CD14-positive monocyte (primary cell): ENCODE measurements at regions not wholly inside any gene's neighbourhood (a gene's known extent, or its start where the extent isn't known, plus 50 kb on each side); places are given as distances from the start of the nearest gene placed in this dataset.

ENCODE experiments used
- DNase-seq, 3 donors: peaks; one replicate each; pipeline ENCODE4 v3.0.0-alpha.2; 2011 to 2022
- H2AFZ ChIP-seq: 2 replicates; pipeline ENCODE4 v1.6.0; 2012; ENCODE audit warnings: mild to moderate bottlenecking, low read depth, low read length, inconsistent platforms; ENCODE audit not compliant: insufficient read depth, poor library complexity, severe bottlenecking
- H3K27ac ChIP-seq, 2 donors: 1 replicate in 1 of 2; 2 replicates in 1 of 2; pipeline ENCODE4 v1.5.1; 2012 to 2013; ENCODE audit warnings: low read length in 2 of 2, control low read depth in 1 of 2, inconsistent platforms in 1 of 2, low read depth in 1 of 2, mild to moderate bottlenecking in 1 of 2
- H3K27me3 ChIP-seq, 2 donors: one replicate each; pipeline versions ENCODE4 v1.6.0 to v1.6.1; 2011 to 2013; ENCODE audit warnings: low read length in 2 of 2; ENCODE audit not compliant: control insufficient read depth in 2 of 2, insufficient read depth in 2 of 2
- H3K36me3 ChIP-seq, 2 donors: replicated peaks in 1 of 2; 1 replicate in 1 of 2; 2 replicates in 1 of 2; pipeline versions ENCODE4 v1.5.1 to v1.6.1; 2012 to 2013; ENCODE audit warnings: low read length in 2 of 2, control low read depth in 1 of 2, inconsistent platforms in 1 of 2, mild to moderate bottlenecking in 1 of 2; ENCODE audit not compliant: insufficient read depth in 2 of 2, control insufficient read depth in 1 of 2
- H3K4me1 ChIP-seq, 2 donors: 1 replicate in 1 of 2; 2 replicates in 1 of 2; pipeline versions ENCODE4 v1.5.1 to v1.6.1; 2012 to 2013; ENCODE audit warnings: low read length in 2 of 2, control low read depth in 1 of 2, inconsistent platforms in 1 of 2, mild to moderate bottlenecking in 1 of 2, moderate library complexity in 1 of 2; ENCODE audit not compliant: insufficient read depth in 2 of 2, control insufficient read depth in 1 of 2
- H3K4me2 ChIP-seq: replicated peaks from 2 replicates; pipeline ENCODE3; 2012; ENCODE audit warnings: low read length, moderate library complexity, mild to moderate bottlenecking; ENCODE audit not compliant: poor library complexity, severe bottlenecking; ENCODE audit errors: extremely low read depth
- H3K4me3 ChIP-seq, 3 experiments: fragments of 200-600 bp in 1 of 3; sonication (generic) in 1 of 3; replicated peaks in 1 of 3; 1 replicate in 2 of 3; 2 replicates in 1 of 3; pipeline ENCODE4 v1.5.1; 2011 to 2013; ENCODE audit warnings: low read length in 3 of 3, mild to moderate bottlenecking in 3 of 3, control low read depth in 2 of 3, low read depth in 2 of 3, inconsistent platforms in 1 of 3, moderate library complexity in 1 of 3
- H3K79me2 ChIP-seq: 2 replicates; pipeline ENCODE4 v1.6.0; 2012; ENCODE audit warnings: mild to moderate bottlenecking, control low read depth, inconsistent platforms, low read length, moderate library complexity; ENCODE audit not compliant: insufficient read depth
- H3K9ac ChIP-seq: 2 replicates; pipeline ENCODE4 v1.6.0; 2017; ENCODE audit warnings: low read length, mild to moderate bottlenecking; ENCODE audit not compliant: insufficient read depth, poor library complexity, severe bottlenecking
- H3K9me3 ChIP-seq, 2 donors: replicated peaks in 1 of 2; 1 replicate in 1 of 2; 2 replicates in 1 of 2; pipeline versions ENCODE4 v1.5.1 to v1.6.1; 2012 to 2013; ENCODE audit warnings: low read length in 2 of 2, control low read depth in 1 of 2; ENCODE audit not compliant: control insufficient read depth in 1 of 2, insufficient read depth in 1 of 2
- H4K20me1 ChIP-seq: 2 replicates; pipeline ENCODE4 v1.6.0; 2012; ENCODE audit warnings: mild to moderate bottlenecking, low read length, control low read depth, moderate library complexity; ENCODE audit not compliant: insufficient read depth
- H3K27ac Mint-ChIP-seq, 7 donors: one replicate each; pipeline ENCODE4 v1.8.0; 2020; ENCODE audit warnings: mild to moderate bottlenecking in 7 of 7, mixed read lengths in 7 of 7, moderate library complexity in 6 of 7, inconsistent platforms in 2 of 7
- H3K27me3 Mint-ChIP-seq, 3 donors: one replicate each; pipeline ENCODE4 v1.8.0; 2021 to 2022; ENCODE audit warnings: low read depth in 3 of 3, mild to moderate bottlenecking in 3 of 3, mixed read lengths in 3 of 3, moderate library complexity in 3 of 3, inconsistent platforms in 1 of 3
- H3K36me3 Mint-ChIP-seq, 2 donors: one replicate each; pipeline ENCODE4 v1.8.0; 2020; ENCODE audit warnings: mixed read lengths in 2 of 2, inconsistent platforms in 1 of 2, mild to moderate bottlenecking in 1 of 2
- H3K4me1 Mint-ChIP-seq: one replicate; pipeline ENCODE4 v1.8.0; 2020; ENCODE audit warnings: mild to moderate bottlenecking, mixed read lengths
- H3K4me3 Mint-ChIP-seq, 2 donors: one replicate each; pipeline ENCODE4 v1.8.0; 2020; ENCODE audit warnings: mild to moderate bottlenecking in 2 of 2, mixed read lengths in 2 of 2, moderate library complexity in 1 of 2
- H3K9me3 Mint-ChIP-seq, 7 donors: one replicate each; pipeline ENCODE4 v1.8.0; 2020 to 2022; ENCODE audit warnings: mixed read lengths in 7 of 7, mild to moderate bottlenecking in 6 of 7, moderate library complexity in 6 of 7, inconsistent platforms in 2 of 7
- WGBS: methylation state at CpG from one replicate; pipeline ENCODE4 v1.1.5; 2013; ENCODE audit warnings: missing lambda C conversion rate; ENCODE audit not compliant: insufficient coverage; 5-methylcytosine and 5-hydroxymethylcytosine counted together
- intact Hi-C, 2 donors: fragments of 100-400 bp; cut with micrococcal nuclease; formaldehyde crosslinking; loops; one replicate each; pipeline versions ENCODE4 v1.15.0 to v1.15.1; 2023
- TF ChIP-seq, protein P1 (sequence below): fragments of 200-600 bp; IDR thresholded peaks from one replicate; pipeline ENCODE4 v1.8.0; 2022; ENCODE audit warnings: antibody characterized with exemption, mild to moderate bottlenecking

GRCh38 chr16:80260906-80261311 is 279.9 kb upstream of the DYNLRB2 start:
- H3K9ac ChIP-seq: no peak overlapping the region
- no peaks in the 10 kb centered on the region for H3K36me3 ChIP-seq
- H4K20me1 ChIP-seq: no peaks in the 10 kb centered on the region
- no peak for DNase-seq
- H3K36me3 Mint-ChIP-seq: no peaks in the 10 kb centered on the region
- H2AFZ ChIP-seq: no peak overlapping the region
- intact Hi-C loops: no loop called here
- no peaks in the 10 kb centered on the region for H3K79me2 ChIP-seq
- no peak overlapping the region for H3K4me2 ChIP-seq
- TF ChIP-seq, protein P1, sequence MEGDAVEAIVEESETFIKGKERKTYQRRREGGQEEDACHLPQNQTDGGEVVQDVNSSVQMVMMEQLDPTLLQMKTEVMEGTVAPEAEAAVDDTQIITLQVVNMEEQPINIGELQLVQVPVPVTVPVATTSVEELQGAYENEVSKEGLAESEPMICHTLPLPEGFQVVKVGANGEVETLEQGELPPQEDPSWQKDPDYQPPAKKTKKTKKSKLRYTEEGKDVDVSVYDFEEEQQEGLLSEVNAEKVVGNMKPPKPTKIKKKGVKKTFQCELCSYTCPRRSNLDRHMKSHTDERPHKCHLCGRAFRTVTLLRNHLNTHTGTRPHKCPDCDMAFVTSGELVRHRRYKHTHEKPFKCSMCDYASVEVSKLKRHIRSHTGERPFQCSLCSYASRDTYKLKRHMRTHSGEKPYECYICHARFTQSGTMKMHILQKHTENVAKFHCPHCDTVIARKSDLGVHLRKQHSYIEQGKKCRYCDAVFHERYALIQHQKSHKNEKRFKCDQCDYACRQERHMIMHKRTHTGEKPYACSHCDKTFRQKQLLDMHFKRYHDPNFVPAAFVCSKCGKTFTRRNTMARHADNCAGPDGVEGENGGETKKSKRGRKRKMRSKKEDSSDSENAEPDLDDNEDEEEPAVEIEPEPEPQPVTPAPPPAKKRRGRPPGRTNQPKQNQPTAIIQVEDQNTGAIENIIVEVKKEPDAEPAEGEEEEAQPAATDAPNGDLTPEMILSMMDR: no peak
- no peak overlapping the region for H3K27ac Mint-ChIP-seq
- peaks cover 0 to 2% (median 0%) of the 10 kb centered on the region in 7 donors for H3K9me3 Mint-ChIP-seq
- no peak overlapping the region for H3K4me3 Mint-ChIP-seq
- no peaks in the 10 kb centered on the region for H3K27me3 ChIP-seq
- no peaks in the 10 kb centered on the region for H3K4me1 ChIP-seq
- no peaks in the 10 kb centered on the region for H3K9me3 ChIP-seq
- peaks cover 0 to 2% (median 0%) of the 10 kb centered on the region in 3 donors for H3K27me3 Mint-ChIP-seq
- H3K4me1 Mint-ChIP-seq: no peaks in the 10 kb centered on the region
- 93% methylated on average over 3 of the region's 4 CpGs for WGBS
- no peak overlapping the region for H3K4me3 ChIP-seq
- H3K27ac ChIP-seq: no peak overlapping the region

DNA sequence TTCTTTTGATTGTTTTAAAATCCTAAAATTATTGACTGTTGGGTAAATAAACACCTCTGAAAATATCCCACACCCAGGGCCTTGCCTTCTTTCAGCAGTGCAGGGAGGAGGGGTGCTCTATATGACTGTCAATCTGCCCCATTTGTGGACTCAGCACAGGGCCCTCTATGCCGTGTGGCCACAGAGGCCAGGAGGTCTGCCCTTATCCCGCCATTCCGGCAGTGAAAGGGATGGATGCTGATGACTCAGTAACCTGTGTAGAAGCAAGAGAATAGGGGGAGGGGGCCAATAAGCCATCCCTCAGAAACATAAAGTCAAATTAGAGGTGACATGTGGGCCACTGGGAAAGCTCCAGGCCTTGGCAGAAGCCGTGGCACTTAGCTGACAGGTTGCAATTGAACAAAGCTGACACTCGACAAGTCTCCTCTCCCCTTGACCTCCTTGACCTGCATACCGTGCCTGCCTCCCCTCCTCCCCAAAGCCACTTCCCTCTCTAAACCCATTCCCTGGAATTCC is 281.4 kb upstream of the DYNLRB2 start:
- Histone ChIP-seq H4K20me1 (no peaks in the 10 kb centered on the region), H3K79me2 (no peaks in the 10 kb centered on the region), H3K36me3 (no peaks in the 10 kb centered on the region), H3K4me1 (no peaks in the 10 kb centered on the region), H3K27ac (no peak overlapping the region), H3K4me2 (no peak overlapping the region), H3K4me3 (no peak overlapping the region), H3K9me3 (no peaks in the 10 kb centered on the region), H2AFZ (no peak overlapping the region), H3K27me3 (no peaks in the 10 kb centered on the region), H3K9ac (no peak overlapping the region)
- no peaks in the 10 kb centered on the region for H3K36me3 Mint-ChIP-seq
- peaks cover 0 to 2% (median 0%) of the 10 kb centered on the region in 3 donors for H3K27me3 Mint-ChIP-seq
- no peak overlapping the region for H3K4me3 Mint-ChIP-seq
- intact Hi-C loops: no loop called here
- no peak overlapping the region for H3K27ac Mint-ChIP-seq
- H3K9me3 Mint-ChIP-seq: peaks cover 0 to 2% (median 0%) of the 10 kb centered on the region in 7 donors
- H3K4me1 Mint-ChIP-seq: no peaks in the 10 kb centered on the region
- 85% methylated on average over 3 of the region's 6 CpGs for WGBS
- DNase-seq: no peak
- TF ChIP-seq, protein P1: no peak
